ENCODE measurements at regions not wholly inside any gene's neighbourhood (a gene's known extent, or its start where the extent isn't known, plus 50 kb on each side); places are given as distances from the start of the nearest gene placed in this dataset.
A peak's percentile ranks its signal among the peaks of the same experiment; 100 is the strongest.
"Not testable (repeated sequence)": the region's sequence is repeated elsewhere in the genome, so short reads cannot be mapped to it uniquely, and the experiment has no call there.

DNA sequence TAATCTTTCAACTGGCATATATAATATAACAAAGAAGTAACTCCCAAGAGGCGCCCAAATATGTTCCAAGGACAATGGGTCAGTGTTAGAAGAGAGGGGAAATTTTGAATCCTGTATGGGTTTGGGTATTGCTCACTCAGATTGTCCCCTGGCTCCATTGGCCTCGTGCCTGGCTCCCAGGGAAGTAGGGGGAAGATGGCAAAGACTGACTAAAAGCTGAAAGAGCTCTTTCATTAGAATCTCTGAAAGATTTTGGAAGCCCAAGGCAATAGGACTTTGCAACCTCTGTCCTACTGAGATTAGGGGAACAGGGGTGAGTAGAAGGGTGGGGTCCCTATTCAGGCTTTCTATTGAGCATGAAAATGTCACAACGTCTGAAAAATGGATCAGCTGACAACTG lies 1272.8 kb upstream of the ZEB2 start:
- no peak for DNase-seq

DNA sequence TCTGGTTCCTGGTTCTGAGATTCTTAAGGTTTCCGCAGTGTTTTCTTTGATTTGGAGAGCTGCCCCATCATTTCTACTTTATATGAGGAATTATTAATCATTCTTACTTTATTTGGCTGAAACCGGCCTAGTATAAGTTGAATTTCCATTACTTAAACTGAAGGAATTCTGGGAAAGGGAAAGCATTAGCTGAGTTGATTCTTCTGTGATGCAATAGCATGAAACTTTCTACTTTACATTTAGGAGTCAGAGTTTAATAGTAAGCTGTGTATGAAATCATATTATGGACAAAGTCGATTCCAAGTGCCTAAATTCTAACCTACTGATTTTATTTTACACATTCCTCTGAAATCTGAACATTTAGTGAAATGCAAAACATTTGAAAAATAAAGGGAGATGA lies 1269.7 kb upstream of the ZEB2 start:
- DNase-seq = no peak

DNA sequence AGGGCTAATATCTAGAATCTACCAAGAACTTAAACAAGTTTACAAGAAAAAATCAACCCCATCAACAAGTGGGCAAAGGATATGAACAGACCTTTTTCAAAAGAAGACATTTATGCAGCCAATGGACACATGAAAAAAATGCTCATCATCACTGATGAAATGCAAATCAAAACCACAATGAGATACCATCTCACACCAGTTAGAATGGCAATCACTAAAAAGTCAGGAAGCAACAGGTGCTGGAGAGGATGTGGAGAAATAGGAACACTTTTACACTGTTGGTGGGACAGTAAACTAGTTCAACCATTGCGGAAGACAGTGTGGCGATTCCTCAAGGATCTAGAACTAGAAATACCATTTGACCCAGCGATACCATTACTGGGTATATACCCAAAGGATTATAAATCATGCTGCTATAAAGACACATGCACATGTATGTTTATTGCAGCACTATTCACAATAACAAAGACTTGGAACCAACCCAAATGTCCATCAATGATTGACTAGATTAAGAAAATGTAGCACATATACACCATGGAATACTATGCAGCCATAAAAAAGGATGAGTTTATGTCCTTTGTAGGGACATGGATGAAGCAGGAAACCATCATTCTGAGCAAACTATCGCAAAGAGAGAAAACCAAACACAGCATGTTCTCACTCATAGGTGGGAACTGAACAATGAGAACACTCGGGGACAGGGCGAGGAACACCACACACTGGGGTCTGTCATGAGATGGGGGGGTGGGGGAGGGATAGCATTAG lies 1267.9 kb upstream of the ZEB2 start:
- not testable (repeated sequence) for DNase-seq

DNA sequence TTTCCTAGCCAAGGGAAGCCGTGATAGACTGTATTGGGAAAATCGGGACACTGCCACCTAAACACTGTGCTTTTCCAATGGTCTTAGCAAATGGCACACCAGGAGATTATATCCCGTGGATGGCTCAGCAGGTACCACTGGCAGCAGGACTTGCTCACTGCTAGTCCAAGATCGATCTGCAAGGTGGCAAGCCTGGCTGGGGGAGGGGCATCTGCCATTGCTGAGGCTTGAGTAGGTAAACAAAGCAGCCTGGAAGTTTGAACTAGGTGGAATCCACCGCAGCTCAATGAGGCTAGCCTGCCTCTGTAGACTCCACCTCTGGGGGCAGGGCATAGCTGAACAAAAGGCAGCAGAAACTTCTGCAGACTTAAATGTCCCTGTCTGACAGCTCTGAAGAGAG lies 1262.7 kb upstream of the ZEB2 start:
- not testable (repeated sequence) for DNase-seq

DNA sequence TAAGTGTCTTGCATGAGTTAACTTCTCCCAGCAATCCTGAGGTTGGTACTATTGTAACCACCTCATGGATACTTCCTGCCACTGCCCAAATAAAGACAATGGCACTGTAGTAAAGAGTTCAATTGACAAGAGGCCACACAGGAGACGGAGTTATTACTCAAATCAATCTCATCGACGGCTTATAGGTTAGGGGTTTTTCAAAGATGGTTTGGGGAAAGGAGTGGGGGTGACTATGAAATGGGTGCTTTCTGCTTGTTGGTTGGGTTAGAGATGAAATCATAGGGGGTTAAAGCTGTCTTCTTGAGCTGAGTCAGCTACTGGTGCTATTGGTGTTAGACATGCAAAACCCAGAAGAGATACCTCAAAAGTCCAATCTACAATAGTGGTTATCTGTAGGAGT lies 1258.0 kb upstream of the ZEB2 start:
- DNase-seq = no peak

DNA sequence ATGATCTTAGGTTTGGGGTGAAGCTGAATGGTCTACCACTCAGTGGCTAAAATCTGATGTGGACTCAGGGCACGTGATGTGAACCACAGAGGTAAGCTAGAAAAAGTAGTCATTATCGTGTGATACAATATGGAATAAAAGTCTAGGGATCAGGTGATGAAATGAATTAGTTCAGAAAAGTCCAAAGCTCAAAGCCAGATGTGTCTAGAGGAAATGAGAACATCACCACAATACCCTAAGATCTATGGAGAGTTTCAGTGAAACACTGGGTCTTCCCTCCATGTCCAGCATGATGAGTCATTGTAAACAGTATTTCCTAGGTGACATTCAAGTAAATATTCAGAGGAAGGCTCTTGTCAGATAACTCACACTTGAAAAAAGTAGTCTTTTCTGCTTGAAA lies 1257.4 kb upstream of the ZEB2 start:
- no peak for DNase-seq

DNA sequence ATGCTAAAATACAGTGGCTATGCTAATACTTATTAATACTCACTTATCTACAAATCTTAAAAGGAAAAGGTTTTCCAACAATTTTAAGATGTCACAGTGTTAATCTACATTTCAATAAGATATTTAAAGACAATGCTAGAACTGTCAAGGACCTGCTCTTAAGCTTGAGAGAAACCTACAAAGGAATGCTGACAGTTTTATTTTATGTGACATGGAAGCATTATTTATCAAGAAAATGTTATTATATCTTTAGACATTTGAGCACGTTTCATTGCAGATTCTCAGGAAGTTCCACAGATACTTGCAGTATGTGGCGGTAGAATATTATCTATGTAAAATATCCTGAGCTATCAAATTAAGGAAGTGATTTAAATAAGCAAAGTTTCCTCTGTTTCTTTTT lies 1255.7 kb upstream of the ZEB2 start:
- DNase-seq = no peak

DNA sequence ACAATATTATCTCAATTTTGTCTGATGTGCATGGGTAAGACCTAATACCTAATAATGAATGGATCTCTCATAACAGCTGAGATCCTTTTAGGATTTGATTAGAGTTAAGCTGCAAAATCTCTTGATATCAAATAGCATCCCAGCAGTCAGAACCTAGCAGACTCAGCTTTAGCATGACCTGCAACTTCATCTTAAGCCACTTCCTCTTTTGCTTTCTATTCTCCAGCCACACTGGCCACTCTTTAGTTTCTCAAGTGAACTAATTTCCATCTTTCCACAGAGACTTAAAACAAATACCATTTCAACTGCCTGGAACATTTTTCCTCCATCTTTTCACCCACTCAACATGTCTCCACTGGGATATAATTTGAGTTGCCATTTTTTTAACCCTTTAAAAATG lies 1251.6 kb upstream of the ZEB2 start:
- no peak for DNase-seq

DNA sequence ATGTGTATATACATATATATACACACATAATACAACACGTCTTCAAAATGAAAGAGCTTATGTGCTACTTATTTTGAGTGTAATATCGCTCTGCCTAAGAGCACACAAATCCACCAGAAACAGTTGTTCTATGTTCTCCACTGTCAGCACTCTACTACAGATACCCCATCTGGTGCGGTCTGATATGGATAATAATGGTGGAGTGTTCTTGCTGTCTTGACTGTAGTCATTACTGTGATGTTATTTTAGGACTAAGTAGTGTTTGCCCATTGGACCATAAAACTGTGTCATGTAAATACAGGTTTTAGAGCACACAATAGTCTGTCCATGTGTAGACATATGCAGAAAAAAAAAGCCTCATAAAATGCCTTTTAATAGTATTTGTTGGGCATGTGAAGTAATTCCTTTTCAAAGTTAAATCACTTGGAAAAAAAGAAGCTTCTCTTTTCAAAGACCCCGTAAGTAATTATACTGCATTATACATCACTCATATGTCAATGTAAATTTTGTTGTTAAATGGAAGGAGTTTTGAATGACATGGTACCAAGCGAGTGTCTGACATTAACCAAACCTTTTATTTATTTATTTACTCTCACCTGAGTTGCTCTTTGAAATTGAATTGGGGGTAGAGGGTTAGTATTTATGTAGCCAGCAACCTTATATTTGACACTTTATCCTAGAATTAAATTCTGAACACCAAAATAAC lies 1249.2 kb upstream of the ZEB2 start:
- DNase-seq = peak; percentile 65

DNA sequence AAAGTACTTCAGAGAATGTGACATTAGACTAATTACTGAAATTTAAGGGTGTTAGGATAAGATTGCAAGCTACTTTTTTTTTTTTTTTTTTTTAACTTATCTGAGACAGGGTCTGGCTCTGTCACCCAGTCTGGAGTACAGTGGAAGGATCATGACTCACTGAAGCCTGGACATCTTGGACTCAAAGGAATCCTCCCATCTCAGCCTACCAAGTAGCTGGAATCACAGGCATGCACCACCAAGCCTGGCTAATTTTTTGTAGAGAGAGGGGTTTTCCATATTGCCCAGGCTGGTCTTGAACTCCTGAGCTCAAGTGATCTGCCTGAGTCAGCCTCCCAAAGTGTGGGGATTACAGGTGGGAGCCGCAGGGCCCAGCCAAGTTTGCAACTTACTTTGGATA lies 1246.0 kb upstream of the ZEB2 start:
- DNase-seq = no peak

DNA sequence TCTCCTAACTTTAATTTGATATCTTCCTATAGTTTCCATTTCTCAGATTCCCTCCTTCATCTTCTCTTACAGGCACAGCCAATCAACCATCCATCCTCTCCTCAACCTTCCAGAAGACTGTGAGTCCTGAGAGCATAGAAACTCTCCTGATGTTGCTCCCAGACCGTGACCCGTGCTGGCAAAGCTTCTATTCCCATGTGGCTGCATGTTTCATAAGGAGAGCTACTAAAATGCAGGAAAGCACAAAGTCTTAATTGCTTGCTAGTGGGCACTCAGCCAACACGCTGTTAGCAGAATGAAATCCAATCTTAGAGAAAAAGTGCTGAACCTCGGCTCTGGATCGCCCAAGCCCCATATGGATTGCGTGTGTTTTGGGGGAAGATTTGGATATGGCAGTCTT lies 1244.7 kb upstream of the ZEB2 start:
- no peak for DNase-seq

DNA sequence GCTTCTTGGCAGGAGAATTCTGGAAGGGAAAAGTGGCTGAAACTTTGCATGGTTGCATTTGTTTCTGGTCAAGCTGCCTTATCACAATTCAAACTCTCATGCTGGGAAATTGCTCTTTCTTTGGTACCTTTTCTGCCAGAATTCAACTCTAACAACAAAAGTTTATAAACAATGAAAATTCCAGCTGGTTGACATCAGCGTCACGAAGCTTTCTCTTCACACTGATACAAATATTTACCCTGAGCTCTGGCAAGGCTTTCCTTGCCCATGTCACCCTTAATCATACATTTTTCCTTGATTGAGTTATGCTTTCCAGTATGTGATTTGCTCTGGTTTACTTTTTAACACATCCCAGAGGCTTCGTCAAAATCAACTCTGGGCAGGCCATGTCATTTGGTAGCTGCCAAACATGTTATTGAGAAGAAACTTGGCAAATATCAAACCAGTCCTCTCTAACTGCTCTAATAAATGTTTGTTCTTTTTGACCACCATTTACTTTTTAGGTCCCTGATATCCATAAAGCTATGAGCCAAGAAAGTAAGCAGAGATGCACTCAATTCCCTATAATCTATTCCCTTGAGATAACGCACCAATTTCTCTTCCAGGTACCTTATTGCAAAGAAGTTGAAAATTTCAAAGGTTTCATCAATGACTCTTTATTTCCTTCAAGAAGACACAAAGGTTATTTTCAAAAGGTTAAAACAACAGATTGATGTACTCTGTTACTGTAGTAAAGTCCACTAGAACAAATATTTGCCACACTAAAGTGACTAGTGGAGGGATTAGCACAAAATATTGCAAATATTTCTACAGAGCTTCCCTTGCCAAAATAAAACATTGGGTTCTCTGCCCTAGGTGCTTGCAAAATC lies 1241.1 kb upstream of the ZEB2 start:
- no peak for DNase-seq

DNA sequence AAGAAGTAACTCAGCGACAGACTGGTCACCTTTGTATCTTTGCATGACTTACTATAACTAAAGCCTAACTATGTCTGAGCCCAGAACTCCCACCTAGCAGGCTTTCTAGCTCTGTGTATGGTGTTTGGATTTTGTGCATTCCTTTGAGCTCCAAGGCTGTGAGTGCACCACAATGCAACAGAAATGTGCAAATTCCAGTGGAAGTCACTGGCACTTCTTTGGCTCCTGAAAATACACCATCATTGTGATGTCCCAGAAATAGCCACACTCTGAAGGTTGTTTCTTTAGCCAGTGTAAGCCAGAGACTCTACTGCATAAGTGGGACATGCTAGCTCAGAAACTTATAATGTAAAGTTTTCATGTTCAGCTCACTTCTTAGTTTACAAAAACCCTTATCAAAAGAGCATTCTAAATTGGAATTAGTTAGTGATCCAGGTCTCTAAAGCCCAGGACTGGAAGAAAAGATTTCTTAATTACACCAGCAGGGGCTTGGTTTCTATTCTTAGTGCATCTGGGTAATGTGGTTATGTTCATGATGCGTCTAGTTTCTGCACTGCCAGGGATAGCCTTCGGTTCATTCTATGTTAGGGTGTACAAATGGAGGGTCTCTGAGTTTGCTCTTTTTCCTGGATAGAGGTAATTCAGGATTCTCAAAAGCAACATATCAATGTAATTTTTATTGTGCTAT lies 1239.5 kb upstream of the ZEB2 start:
- DNase-seq = no peak

DNA sequence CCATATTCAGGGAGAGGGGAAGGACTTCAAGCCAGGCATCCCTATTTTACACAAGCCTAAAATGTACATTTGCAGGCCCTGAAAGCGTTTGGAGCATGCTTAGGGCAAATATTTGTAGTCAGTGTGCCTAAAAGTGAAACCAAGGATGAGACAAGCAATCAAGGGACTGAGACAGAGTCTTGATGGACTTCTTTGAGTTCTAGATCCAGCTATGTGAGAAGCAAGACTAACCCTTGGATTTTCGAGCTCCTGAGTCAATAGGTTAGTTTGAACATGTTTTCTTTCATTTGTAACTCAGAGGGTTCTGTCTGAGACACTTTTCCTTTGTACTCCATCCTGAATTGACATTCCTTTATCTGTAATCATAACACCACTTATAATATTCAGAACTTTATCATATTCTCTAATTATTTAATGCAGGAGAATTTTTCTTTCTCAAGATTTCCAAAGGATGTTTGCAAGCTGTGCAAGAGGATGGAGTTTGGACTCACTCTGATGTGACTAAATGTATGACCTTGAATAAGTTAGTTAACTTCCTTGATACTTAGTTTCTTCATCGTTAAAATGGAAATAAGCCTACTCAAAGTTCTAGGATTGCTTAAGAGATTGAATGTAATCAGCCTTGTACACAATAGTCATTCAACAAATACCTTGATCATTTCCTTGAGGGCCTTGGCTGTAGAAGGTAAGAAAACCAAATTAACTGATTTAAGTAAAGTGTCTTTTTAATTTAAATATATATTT lies 1237.8 kb upstream of the ZEB2 start:
- DNase-seq = no peak

DNA sequence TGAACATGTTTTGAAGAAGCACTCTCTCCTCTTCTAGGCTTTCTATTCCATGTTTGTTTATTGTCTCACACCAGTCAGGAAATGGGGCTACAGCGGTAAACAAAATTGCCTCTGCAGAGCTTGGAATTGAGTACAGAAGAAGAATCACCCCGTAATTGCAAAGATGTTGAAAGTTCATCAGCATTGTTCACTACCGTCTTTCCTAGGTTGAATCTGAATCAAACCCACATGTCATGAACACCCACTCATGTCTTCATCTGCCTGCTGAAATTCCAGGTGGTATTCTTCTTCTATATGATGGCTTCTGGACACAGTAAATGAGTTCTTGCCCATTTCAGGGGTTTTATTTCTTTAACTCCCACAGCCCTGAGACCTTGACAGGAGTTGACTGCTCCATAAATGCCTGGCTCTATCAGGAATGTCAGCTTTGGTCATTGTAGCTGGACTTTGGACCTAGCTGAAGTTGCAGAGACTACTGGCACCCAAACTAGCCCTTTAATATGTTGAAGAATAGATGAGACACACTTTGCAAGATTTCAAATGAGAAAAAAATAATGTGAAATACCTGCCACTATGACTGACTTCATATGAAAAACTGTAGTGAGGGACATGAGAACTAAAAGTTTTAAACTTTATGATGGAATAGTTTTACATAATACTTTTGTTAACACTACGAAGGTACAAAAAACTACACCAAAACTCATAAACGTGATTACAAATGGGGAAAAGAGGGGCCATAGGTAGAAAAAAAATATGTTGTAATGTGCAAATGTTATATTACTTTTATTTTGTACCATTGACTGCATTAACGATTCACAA lies 1235.3 kb upstream of the ZEB2 start:
- DNase-seq = no peak

DNA sequence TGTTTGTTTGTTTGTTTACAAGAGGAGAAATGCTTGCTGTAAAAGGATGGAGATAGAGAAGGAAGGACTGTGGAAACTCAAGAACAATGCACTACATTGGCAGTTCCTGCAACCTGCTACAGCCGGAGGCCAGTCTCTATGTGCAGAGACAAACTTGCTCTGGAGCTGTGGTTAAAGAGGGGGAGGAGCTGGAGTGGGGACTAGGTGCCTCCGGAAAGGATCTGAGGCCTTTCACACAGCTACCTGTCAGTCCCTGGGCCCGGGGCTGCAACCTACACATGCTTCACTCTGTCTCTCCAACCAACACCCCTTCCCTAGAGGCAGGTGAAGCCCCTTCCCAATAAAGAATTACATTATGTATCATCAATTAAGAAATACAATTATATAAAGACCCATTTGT lies 1234.0 kb upstream of the ZEB2 start:
- peak; percentile 26 for DNase-seq

DNA sequence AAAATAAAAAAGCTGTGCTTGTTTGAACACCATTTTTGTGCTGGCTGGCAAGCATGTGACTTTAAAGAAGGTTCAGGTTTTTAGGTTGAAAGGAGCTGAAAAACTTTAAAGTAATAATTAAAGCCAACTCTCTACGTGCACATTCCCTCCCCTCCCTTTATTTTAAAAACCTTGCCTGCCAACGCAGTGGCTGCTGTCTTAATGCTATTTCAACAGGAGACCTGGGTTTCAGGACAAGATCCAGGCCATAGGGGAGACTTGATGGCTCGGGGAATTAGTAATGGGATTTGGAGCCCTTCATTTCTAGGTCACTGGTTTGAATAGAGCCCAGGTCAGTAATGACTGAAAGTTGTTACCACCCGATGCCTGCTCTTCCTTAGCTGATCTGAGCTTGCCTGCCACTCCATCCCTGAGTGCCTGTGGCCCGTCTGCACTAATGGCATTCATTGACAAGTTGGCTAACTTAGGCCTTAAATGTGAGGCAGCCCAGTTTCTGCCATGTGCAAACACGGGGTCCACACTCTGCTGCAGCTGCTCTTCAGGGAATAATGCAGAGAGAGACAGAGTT lies 1233.2 kb upstream of the ZEB2 start:
- DNase-seq = no peak

DNA sequence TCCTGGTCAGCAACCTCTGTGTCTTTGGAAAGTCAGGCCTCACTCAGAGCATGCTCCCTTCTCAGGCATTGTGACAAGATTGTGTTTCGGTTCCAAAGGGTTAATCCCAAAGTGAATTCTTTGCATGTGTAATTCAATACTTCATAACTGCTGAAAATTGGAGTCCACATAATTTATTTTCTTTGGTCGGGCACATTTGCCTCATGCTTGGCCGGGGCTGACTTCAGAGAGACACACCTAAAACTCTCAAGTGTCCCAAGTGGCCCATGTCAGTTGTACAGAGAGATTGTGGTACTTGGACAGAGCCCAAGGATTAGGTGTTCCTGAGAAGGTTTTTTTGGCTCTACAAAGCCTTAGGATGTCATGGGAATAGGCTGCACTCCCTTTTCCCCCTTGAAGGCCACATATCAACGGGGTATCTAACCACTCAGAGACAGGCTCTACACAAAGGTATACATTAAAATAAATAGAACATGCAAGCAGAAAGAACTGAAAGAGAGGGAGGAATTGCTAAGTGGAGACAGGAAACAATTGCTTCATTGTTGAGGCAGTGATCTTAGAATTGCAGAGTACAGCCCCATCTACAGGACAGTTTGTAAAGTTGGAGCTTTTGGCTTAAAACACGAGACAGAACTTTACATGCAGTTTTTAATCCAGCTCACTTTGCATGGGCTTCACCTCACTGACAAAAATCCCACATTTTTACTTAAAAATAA lies 1232.3 kb upstream of the ZEB2 start:
- peak; percentile 92 for DNase-seq

DNA sequence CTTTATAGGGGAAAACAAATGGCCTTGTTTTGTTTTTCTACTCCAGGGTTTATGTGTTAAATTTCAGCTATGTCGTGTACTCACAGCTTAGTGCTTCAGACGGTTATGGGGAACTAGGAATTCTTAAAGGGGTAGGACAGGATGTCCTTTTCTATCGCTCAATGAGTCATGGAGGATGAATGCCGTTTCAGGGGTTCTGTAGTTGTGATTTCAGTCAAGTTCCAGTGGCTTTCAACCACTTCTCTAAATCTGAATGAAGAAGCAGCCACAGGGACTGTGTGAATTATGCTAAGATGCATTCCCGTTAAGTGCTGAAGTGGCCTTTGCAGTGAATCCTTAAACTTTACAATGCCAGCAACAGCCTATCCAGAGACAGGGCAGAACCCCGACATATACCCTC lies 1231.7 kb upstream of the ZEB2 start:
- peak; percentile 53 for DNase-seq

DNA sequence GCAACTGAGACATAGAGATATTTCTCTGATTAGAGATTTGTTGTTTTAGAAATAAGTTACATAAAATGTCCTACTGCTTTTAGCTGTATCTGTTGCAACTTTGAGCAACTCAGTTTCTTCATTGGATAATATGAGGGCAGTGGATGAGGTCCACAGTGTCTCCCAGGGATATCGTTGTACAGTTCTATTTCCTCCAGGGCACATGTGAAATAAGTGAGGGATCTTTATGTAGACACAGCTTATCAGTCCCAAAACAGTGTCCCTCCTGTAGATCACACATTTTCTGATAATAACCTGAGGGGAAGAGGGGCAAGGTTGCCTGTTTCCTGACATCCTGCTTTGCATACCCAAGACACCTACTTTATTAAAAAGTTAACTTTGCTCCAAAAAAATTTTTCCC lies 1231.2 kb upstream of the ZEB2 start:
- peak; percentile 86 for DNase-seq
